SK-N-SH (cell line): ENCODE measurements at regions not wholly inside any gene's neighbourhood (a gene's known extent, or its start where the extent isn't known, plus 50 kb on each side); places are given as distances from the start of the nearest gene placed in this dataset.

Source experiments
- CTCF ChIA-PET: fragments of 300-600, 350-600 bp; formaldehyde crosslinking; extraction: SDS; loops from one replicate; lab custom pipeline; 2021; lab: Yijun Ruan, JAX
- POLR2A ChIA-PET: fragments of 350-600 bp; sonication (Branson Sonifier 250); formaldehyde crosslinking; extraction: SDS; loops from one replicate; lab custom pipeline; 2020; ENCODE audit warnings: antibody characterized with exemption, inconsistent platforms; lab: Yijun Ruan, JAX
- DNase-seq: peaks from one replicate; pipeline ENCODE4 v3.0.0; 2012
- H2AFZ ChIP-seq: fragments of 200-600 bp; sonication (generic); 2 replicates; pipeline ENCODE4 v1.8.1; 2016; ENCODE audit warnings: antibody characterized with exemption, mild to moderate bottlenecking, low read depth
- H3F3A ChIP-seq: fragments of 200-600 bp; sonication (generic); replicated peaks from 2 replicates; pipeline ENCODE3; 2016; ENCODE audit warnings: antibody characterized with exemption, mild to moderate bottlenecking; ENCODE audit not compliant: insufficient read depth
- H3K27ac ChIP-seq, 2 experiments: fragments of 200-500 bp in 1 of 2; fragments of 200-600 bp in 1 of 2; sonication (Bioruptor generic) in 1 of 2; sonication (generic), shearing (Covaris generic) in 1 of 2; 2 replicates each; pipeline versions ENCODE4 v1.5.1 to v1.6.1; 2014 to 2016; ENCODE audit warnings: low read depth in 2 of 2, inconsistent platforms in 1 of 2, low read length in 1 of 2, mild to moderate bottlenecking in 1 of 2, mixed read lengths in 1 of 2
- H3K27me3 ChIP-seq: fragments of 200-600 bp; sonication (generic), shearing (Covaris generic); 2 replicates; pipeline ENCODE4 v1.6.1; 2016; ENCODE audit warnings: mixed run types; ENCODE audit not compliant: insufficient read depth
- H3K36me3 ChIP-seq, 2 experiments: fragments of 200-500 bp in 1 of 2; fragments of 200-600 bp in 1 of 2; sonication (Bioruptor generic) in 1 of 2; sonication (generic) in 1 of 2; replicated peaks in 1 of 2; 2 replicates each; pipeline versions ENCODE3 to v1.5.1; 2014 to 2016; ENCODE audit warnings: low read length in 1 of 2, mild to moderate bottlenecking in 1 of 2; ENCODE audit not compliant: insufficient read depth in 2 of 2, control insufficient read depth in 1 of 2
- H3K4me1 ChIP-seq, 2 experiments: fragments of 200-500 bp in 1 of 2; fragments of 200-600 bp in 1 of 2; sonication (Bioruptor generic) in 1 of 2; sonication (generic), shearing (Covaris generic) in 1 of 2; 2 replicates each; pipeline versions ENCODE4 v1.5.1 to v1.6.1; 2014 to 2016; ENCODE audit warnings: low read depth in 1 of 2, low read length in 1 of 2, mixed run types in 1 of 2; ENCODE audit not compliant: insufficient read depth in 2 of 2, control insufficient read depth in 1 of 2
- H3K4me2 ChIP-seq: fragments of 200-600 bp; sonication (generic), shearing (Covaris generic); 2 replicates; pipeline ENCODE4 v1.6.1; 2017; ENCODE audit warnings: mixed run types
- H3K4me3 ChIP-seq, 2 experiments: fragments of 200-500 bp in 1 of 2; fragments of 200-600 bp in 1 of 2; sonication (Bioruptor generic) in 1 of 2; sonication (generic), shearing (Covaris generic) in 1 of 2; 2 replicates each; pipeline versions ENCODE4 v1.5.1 to v1.8.1; 2014 to 2016; ENCODE audit warnings: low read depth in 2 of 2, inconsistent platforms in 1 of 2, low read length in 1 of 2, mild to moderate bottlenecking in 1 of 2, mixed read lengths in 1 of 2, moderate library complexity in 1 of 2
- H3K79me2 ChIP-seq: fragments of 200-600 bp; sonication (generic); 2 replicates; pipeline ENCODE4 v1.8.1; 2017; ENCODE audit warnings: mild to moderate bottlenecking; ENCODE audit not compliant: insufficient read depth
- H3K9ac ChIP-seq: fragments of 200-600 bp; sonication (generic); 2 replicates; pipeline ENCODE4 v1.6.1; 2017; ENCODE audit warnings: mixed run types
- H3K9me2 ChIP-seq: fragments of 200-600 bp; sonication (generic); 2 replicates; pipeline ENCODE4 v1.6.1; 2017; ENCODE audit warnings: mixed run types
- H3K9me3 ChIP-seq: fragments of 200-600 bp; sonication (generic); 2 replicates; pipeline ENCODE4 v1.6.1; 2017; ENCODE audit warnings: mixed run types, mild to moderate bottlenecking, moderate library complexity
- H4K20me1 ChIP-seq: fragments of 200-600 bp; sonication (generic); 2 replicates; pipeline ENCODE4 v1.6.1; 2017; ENCODE audit warnings: mild to moderate bottlenecking, mixed run types; ENCODE audit not compliant: insufficient read depth
- CHD2 ChIP-seq: fragments of 150-350 bp; IDR thresholded peaks from 2 replicates; pipeline ENCODE4 v1.6.1; 2018; ENCODE audit warnings: low read length; ENCODE audit not compliant: partially characterized antibody
- ELF1 ChIP-seq: IDR thresholded peaks from 2 replicates; pipeline ENCODE4 v1.4.0; 2012
- EP300 ChIP-seq, 2 experiments: IDR thresholded peaks; 2 replicates each; pipeline versions ENCODE4 v1.4.0 to v1.6.1; 2012; ENCODE audit warnings: borderline replicate concordance in 1 of 2, low read depth in 1 of 2, low read length in 1 of 2
- EZH2phosphoT487 ChIP-seq: fragments of 200-600 bp; sonication (generic); IDR thresholded peaks from 2 replicates; pipeline ENCODE4 v1.6.1; 2017; ENCODE audit warnings: low read depth, mixed run types, mild to moderate bottlenecking, antibody characterized with exemption, moderate library complexity, borderline replicate concordance
- FOSL2 ChIP-seq: IDR thresholded peaks from 2 replicates; pipeline ENCODE4 v1.4.0; 2012; ENCODE audit warnings: low read depth, mild to moderate bottlenecking, moderate library complexity, borderline replicate concordance
- FOXJ3 ChIP-seq: sonication (generic); formaldehyde crosslinking; IDR thresholded peaks from 2 replicates; pipeline ENCODE4 v1.5.1; 2020; ENCODE audit warnings: mild to moderate bottlenecking, missing genetic modification reagents
- FOXM1 ChIP-seq: IDR thresholded peaks from 2 replicates; pipeline ENCODE4 v1.4.0; 2012; ENCODE audit warnings: low read depth, mild to moderate bottlenecking
- GABPA ChIP-seq: IDR thresholded peaks from 2 replicates; pipeline ENCODE4 v1.4.0; 2012; ENCODE audit warnings: low read depth, mild to moderate bottlenecking
- IRF3 ChIP-seq: fragments of 150-350 bp; IDR thresholded peaks from 2 replicates; pipeline ENCODE4 v1.6.1; 2016; ENCODE audit warnings: mild to moderate bottlenecking, low read depth, low read length
- JUND ChIP-seq: IDR thresholded peaks from 2 replicates; pipeline ENCODE4 v1.4.0; 2012
- MXI1 ChIP-seq: IDR thresholded peaks from 2 replicates; pipeline ENCODE4 v1.6.1; 2012; ENCODE audit warnings: mild to moderate bottlenecking, low read depth, low read length, improper control_type of control experiment
- NRF1 ChIP-seq: IDR thresholded peaks from 2 replicates; pipeline ENCODE4 v1.6.1; 2012; ENCODE audit warnings: low read depth, mild to moderate bottlenecking, low read length
- RFX5 ChIP-seq: IDR thresholded peaks from 2 replicates; pipeline ENCODE4 v1.6.1; 2012; ENCODE audit warnings: mild to moderate bottlenecking, improper control_type of control experiment, low read length
- RXRA ChIP-seq: IDR thresholded peaks from 2 replicates; pipeline ENCODE4 v1.4.0; 2012; ENCODE audit warnings: low read depth, mild to moderate bottlenecking, borderline replicate concordance
- SMC3 ChIP-seq: IDR thresholded peaks from 2 replicates; pipeline ENCODE4 v1.6.1; 2012; ENCODE audit warnings: low read depth, low read length, improper control_type of control experiment
- TAF1 ChIP-seq: IDR thresholded peaks from 2 replicates; pipeline ENCODE4 v1.6.1; 2012; ENCODE audit warnings: low read depth, mild to moderate bottlenecking, low read length, moderate library complexity, borderline replicate concordance
- TCF12 ChIP-seq: IDR thresholded peaks from 2 replicates; pipeline ENCODE4 v1.4.0; 2012
- TEAD4 ChIP-seq: IDR thresholded peaks from 2 replicates; pipeline ENCODE4 v1.4.0; 2012; ENCODE audit warnings: mild to moderate bottlenecking, borderline replicate concordance; ENCODE audit not compliant: insufficient read depth
- YY1 ChIP-seq: IDR thresholded peaks from 2 replicates; pipeline ENCODE4 v1.4.0; 2012; ENCODE audit warnings: low read depth, mild to moderate bottlenecking
- WGBS: methylation state at CpG from one replicate; pipeline ENCODE4 v1.1.6; 2017; ENCODE audit warnings: low lambda C conversion rate; 5-methylcytosine and 5-hydroxymethylcytosine counted together
- TF ChIP-seq, protein P1 (sequence below): IDR thresholded peaks from 2 replicates; pipeline ENCODE4 v1.4.0; 2012; ENCODE audit warnings: low read depth
- TF ChIP-seq, protein P2 (sequence below): IDR thresholded peaks from 2 replicates; pipeline ENCODE4; 2012
- TF ChIP-seq, protein P3 (sequence below): IDR thresholded peaks from 2 replicates; pipeline ENCODE4 v1.4.0; 2012; ENCODE audit warnings: low read depth, borderline replicate concordance

DNA sequence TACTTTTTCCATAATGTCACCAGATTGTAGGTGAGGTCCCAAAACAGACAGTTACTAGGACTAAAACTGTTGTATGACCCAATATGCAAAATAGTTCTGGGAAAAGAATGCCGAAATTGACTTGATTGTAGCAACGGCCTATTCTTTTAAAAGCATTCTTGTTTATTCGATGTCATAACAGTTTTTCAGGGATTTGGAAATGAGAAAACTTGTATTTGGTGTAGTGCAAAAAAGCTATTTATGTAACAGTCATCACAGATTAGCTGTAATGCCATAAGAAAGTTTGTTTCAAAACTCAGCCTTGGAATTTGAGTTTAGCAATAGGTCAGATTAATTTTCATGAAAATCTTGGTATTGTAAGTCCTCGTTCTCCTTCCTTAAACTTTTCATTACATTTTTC, 69.2 kb upstream of the DIAPH2 start:
- ChIA-PET CTCF (no interaction called here), POLR2A (no interaction called here)
- Histone ChIP-seq H3K27ac (no peak overlapping the region), H3K4me1 (peaks cover 0 to 2% of the 10 kb centered on the region in 2 experiments; a peak in 2 of 4 replicates), H3F3A (no peaks in the 10 kb centered on the region), H3K9me3 (no peaks in the 10 kb centered on the region), H3K36me3 (no peaks in the 10 kb centered on the region), H3K4me2 (no peak overlapping the region), H2AFZ (no peak overlapping the region), H3K9me2 (no peaks in the 10 kb centered on the region), H3K9ac (no peak overlapping the region), H3K27me3 (no peaks in the 10 kb centered on the region), H3K4me3 (no peak overlapping the region), H3K79me2 (no peaks in the 10 kb centered on the region), H4K20me1 (no peaks in the 10 kb centered on the region)
- 49% methylated on average over 4 of the region's 4 CpGs for WGBS
- DNase-seq: no peak
- TF ChIP-seq, protein P1, sequence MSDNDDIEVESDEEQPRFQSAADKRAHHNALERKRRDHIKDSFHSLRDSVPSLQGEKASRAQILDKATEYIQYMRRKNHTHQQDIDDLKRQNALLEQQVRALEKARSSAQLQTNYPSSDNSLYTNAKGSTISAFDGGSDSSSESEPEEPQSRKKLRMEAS: no peak
- no peak for TF ChIP-seq FOXJ3 (CRISPR knock-in tag)
- TF ChIP-seq EZH2phosphoT487: no peak
- no peak for TF ChIP-seq FOSL2
- TF ChIP-seq CHD2: no peak
- TF ChIP-seq MXI1: no peak

DNA sequence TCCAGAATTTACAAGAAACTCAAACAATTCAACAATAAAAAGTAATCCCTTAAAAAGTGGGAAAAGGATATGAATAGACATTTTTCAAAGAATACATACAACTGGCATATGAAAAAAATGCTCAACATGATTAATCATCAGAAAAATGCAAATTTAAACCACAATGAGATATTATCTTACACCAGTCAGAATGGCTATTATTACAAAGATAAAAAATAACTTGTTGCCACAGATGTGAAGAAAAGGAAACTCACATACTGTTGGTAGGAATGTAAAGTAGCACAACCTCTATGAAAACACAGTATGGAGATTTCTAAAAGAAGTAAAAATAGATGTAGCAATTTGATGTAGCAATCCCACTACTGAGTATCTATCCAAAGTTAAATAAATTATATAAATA, 65.1 kb upstream of the DIAPH2 start:
- H3K36me3 ChIP-seq: no peaks in the 10 kb centered on the region
- no peak for DNase-seq
- H3K9ac ChIP-seq: no peak overlapping the region
- no peak overlapping the region for H3K4me3 ChIP-seq
- no peak overlapping the region for H2AFZ ChIP-seq
- no peak overlapping the region for H3K27ac ChIP-seq
- no peaks in the 10 kb centered on the region for H3K9me3 ChIP-seq
- no peaks in the 10 kb centered on the region for H3K27me3 ChIP-seq
- TF ChIP-seq JUND (peak; percentile 20; the same call in 1 of the 2 replicates), TEAD4 (0 out of 2 replicates have a peak, but pooled peaks have one; percentile 15), EP300 (IDR thresholded peaks at IDR 0.05; ENCODE audit: borderline replicate concordance in 1 of 2, low read depth in 1 of 2, low read length in 1 of 2) (peak in 1 of 2 experiments; percentile 33; a peak in 1 of 4 replicates), FOSL2 (no peak; the same call in 1 of the 2 replicates), RFX5 (no peak), TCF12 (peak; percentile 77)
- TF ChIP-seq, protein P2, sequence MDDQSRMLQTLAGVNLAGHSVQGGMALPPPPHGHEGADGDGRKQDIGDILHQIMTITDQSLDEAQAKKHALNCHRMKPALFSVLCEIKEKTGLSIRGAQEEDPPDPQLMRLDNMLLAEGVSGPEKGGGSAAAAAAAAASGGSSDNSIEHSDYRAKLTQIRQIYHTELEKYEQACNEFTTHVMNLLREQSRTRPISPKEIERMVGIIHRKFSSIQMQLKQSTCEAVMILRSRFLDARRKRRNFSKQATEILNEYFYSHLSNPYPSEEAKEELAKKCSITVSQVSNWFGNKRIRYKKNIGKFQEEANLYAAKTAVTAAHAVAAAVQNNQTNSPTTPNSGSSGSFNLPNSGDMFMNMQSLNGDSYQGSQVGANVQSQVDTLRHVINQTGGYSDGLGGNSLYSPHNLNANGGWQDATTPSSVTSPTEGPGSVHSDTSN: peak; percentile 54
- TF ChIP-seq, all 33 proteins: peak for 5
- no peak overlapping the region for H3K4me2 ChIP-seq
- no peaks in the 10 kb centered on the region for H4K20me1 ChIP-seq
- no peaks in the 10 kb centered on the region for H3K79me2 ChIP-seq
- CTCF ChIA-PET: no interaction called here
- H3K9me2 ChIP-seq: no peaks in the 10 kb centered on the region
- no peaks in the 10 kb centered on the region; a peak in 1 of 4 replicates for H3K4me1 ChIP-seq
- POLR2A ChIA-PET: no interaction called here
- H3F3A ChIP-seq: no peaks in the 10 kb centered on the region

DNA sequence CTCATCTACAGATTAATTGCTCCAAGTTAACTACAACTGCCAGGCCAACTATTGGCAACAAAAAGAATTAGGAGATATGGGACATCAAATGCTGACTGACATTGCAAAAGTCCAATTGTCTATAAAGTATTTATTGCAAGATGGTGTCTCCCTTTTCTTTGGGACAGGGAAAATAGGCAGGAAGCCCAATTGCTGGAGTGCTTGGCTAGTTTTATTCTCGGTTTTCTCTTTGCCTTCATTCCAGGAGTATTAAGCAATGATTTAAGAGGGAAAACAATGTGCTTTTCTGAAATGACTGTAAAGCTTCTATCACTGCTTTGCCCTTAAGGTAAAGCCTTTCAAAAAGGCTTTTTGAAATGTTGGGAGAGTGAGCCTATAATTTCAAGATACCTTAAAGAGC, 62.8 kb upstream of the DIAPH2 start:
- H3K27ac ChIP-seq: no peak overlapping the region
- no peaks in the 10 kb centered on the region for H3K27me3 ChIP-seq
- no peak overlapping the region for H3K4me3 ChIP-seq
- H4K20me1 ChIP-seq: no peaks in the 10 kb centered on the region
- 26% methylated on average over 1 of the region's 1 CpG for WGBS
- H3K79me2 ChIP-seq: no peaks in the 10 kb centered on the region
- CTCF ChIA-PET: interaction anchor here (0.9 kb wide), 1 partner anchor 63 kb away, joined by 3 read pairs; the partner anchor contains the start of gene DIAPH2
- no peak for DNase-seq
- no peak overlapping the region for H3K9ac ChIP-seq
- H3K9me3 ChIP-seq: no peaks in the 10 kb centered on the region
- POLR2A ChIA-PET: no interaction called here
- no peak overlapping the region for H2AFZ ChIP-seq
- H3K36me3 ChIP-seq: no peaks in the 10 kb centered on the region
- no peaks in the 10 kb centered on the region for H3F3A ChIP-seq
- H3K9me2 ChIP-seq: no peaks in the 10 kb centered on the region
- H3K4me1 ChIP-seq: no peaks in the 10 kb centered on the region
- H3K4me2 ChIP-seq: no peak overlapping the region
- TF ChIP-seq RFX5 (no peak), NRF1 (no peak), GABPA (no peak), CHD2 (no peak), FOXM1 (no peak), YY1 (no peak), ELF1 (no peak), FOSL2 (no peak), RXRA (no peak), IRF3 (no peak), TAF1 (no peak), SMC3 (no peak)
- TF ChIP-seq, protein P3, sequence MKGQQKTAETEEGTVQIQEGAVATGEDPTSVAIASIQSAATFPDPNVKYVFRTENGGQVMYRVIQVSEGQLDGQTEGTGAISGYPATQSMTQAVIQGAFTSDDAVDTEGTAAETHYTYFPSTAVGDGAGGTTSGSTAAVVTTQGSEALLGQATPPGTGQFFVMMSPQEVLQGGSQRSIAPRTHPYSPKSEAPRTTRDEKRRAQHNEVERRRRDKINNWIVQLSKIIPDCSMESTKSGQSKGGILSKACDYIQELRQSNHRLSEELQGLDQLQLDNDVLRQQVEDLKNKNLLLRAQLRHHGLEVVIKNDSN: no peak
